HUES6 (cell line): ENCODE measurements at regions not wholly inside any gene's neighbourhood (a gene's known extent, or its start where the extent isn't known, plus 50 kb on each side); places are given as distances from the start of the nearest gene placed in this dataset.

Experiments
- H3K27ac ChIP-seq: 2 replicates; pipeline ENCODE4 v1.7.0; 2013; ENCODE audit warnings: low read depth, mild to moderate bottlenecking, low read length, inconsistent platforms
- H3K27me3 ChIP-seq: 2 replicates; pipeline ENCODE4 v1.6.1; 2013; ENCODE audit warnings: low read length; ENCODE audit not compliant: control insufficient read depth, insufficient read depth
- H3K36me3 ChIP-seq: 2 replicates; pipeline ENCODE4 v1.6.1; 2013; ENCODE audit warnings: low read length; ENCODE audit not compliant: control insufficient read depth, insufficient read depth
- H3K4me1 ChIP-seq: 2 replicates; pipeline ENCODE4 v1.6.1; 2013; ENCODE audit warnings: low read length; ENCODE audit not compliant: control insufficient read depth, insufficient read depth
- H3K4me3 ChIP-seq: 2 replicates; pipeline ENCODE4 v1.5.1; 2013; ENCODE audit warnings: low read depth, low read length
- H3K9ac ChIP-seq: one replicate; pipeline ENCODE4 v1.6.1; 2013; ENCODE audit warnings: mild to moderate bottlenecking, low read length
- H3K9me3 ChIP-seq: 2 replicates; pipeline ENCODE4 v1.6.1; 2013; ENCODE audit warnings: low read depth, low read length; ENCODE audit not compliant: control insufficient read depth, insufficient read depth

GRCh38 chr3:72174890-72175289, 389.9 kb upstream of the PROK2 start:
- no peak overlapping the region for H3K27ac ChIP-seq
- H3K36me3 ChIP-seq: no peaks in the 10 kb centered on the region
- H3K4me1 ChIP-seq: peaks cover 16% of the 10 kb centered on the region
- H3K4me3 ChIP-seq: no peak overlapping the region
- H3K27me3 ChIP-seq: no peaks in the 10 kb centered on the region
- no peaks in the 10 kb centered on the region for H3K9me3 ChIP-seq
- no peak overlapping the region for H3K9ac ChIP-seq

GRCh38 chr3:72174040-72174439, 389.1 kb upstream of the PROK2 start:
- Histone ChIP-seq H3K36me3 (no peaks in the 10 kb centered on the region), H3K27me3 (no peaks in the 10 kb centered on the region), H3K9me3 (no peaks in the 10 kb centered on the region), H3K27ac (no peak overlapping the region), H3K4me3 (no peak overlapping the region), H3K4me1 (peaks cover 16% of the 10 kb centered on the region), H3K9ac (no peak overlapping the region)

GRCh38 chr3:72171946-72172345, 387.0 kb upstream of the PROK2 start:
- H3K9me3 ChIP-seq: no peaks in the 10 kb centered on the region
- no peak overlapping the region for H3K9ac ChIP-seq
- H3K27me3 ChIP-seq: no peaks in the 10 kb centered on the region
- no peak overlapping the region for H3K4me3 ChIP-seq
- H3K27ac ChIP-seq: no peak overlapping the region
- peaks cover 6% of the 10 kb centered on the region; the same call in 1 of the 2 replicates for H3K4me1 ChIP-seq
- no peaks in the 10 kb centered on the region for H3K36me3 ChIP-seq

GRCh38 chr3:72171463-72171881, 386.5 kb upstream of the PROK2 start:
- Histone ChIP-seq H3K27me3 (no peaks in the 10 kb centered on the region), H3K9me3 (no peaks in the 10 kb centered on the region), H3K27ac (no peak overlapping the region), H3K9ac (no peak overlapping the region), H3K4me3 (no peak overlapping the region), H3K4me1 (peaks cover 1% of the 10 kb centered on the region; the same call in 1 of the 2 replicates), H3K36me3 (no peaks in the 10 kb centered on the region)

- Histone ChIP-seq H3K27ac (no peak overlapping the region), H3K36me3 (no peaks in the 10 kb centered on the region), H3K4me3 (no peak overlapping the region), H3K4me1 (no peaks in the 10 kb centered on the region), H3K9me3 (no peaks in the 10 kb centered on the region), H3K9ac (no peak overlapping the region), H3K27me3 (no peaks in the 10 kb centered on the region)
Observed at GRCh38 chr3:72169561-72170472, 384.9 kb upstream of the PROK2 start.

GRCh38 chr3:72169120-72169519, 384.2 kb upstream of the PROK2 start:
- H3K9me3 ChIP-seq: no peaks in the 10 kb centered on the region
- no peak overlapping the region for H3K4me3 ChIP-seq
- H3K4me1 ChIP-seq: no peaks in the 10 kb centered on the region
- no peak overlapping the region for H3K9ac ChIP-seq
- no peaks in the 10 kb centered on the region for H3K36me3 ChIP-seq
- H3K27ac ChIP-seq: no peak overlapping the region
- H3K27me3 ChIP-seq: no peaks in the 10 kb centered on the region

GRCh38 chr3:72165808-72166207, 380.9 kb upstream of the PROK2 start:
- Histone ChIP-seq H3K9me3 (no peaks in the 10 kb centered on the region), H3K4me1 (peaks cover 9% of the 10 kb centered on the region; the same call in 1 of the 2 replicates), H3K9ac (no peak overlapping the region), H3K27me3 (no peaks in the 10 kb centered on the region), H3K36me3 (no peaks in the 10 kb centered on the region), H3K27ac (no peak overlapping the region), H3K4me3 (no peak overlapping the region)

- Histone ChIP-seq H3K36me3 (no peaks in the 10 kb centered on the region), H3K9ac (no peak overlapping the region), H3K4me1 (peaks cover 9% of the 10 kb centered on the region; the same call in 1 of the 2 replicates), H3K9me3 (no peaks in the 10 kb centered on the region), H3K27ac (no peak overlapping the region), H3K4me3 (no peak overlapping the region), H3K27me3 (no peaks in the 10 kb centered on the region)
Observed at GRCh38 chr3:72165317-72165716, 380.4 kb upstream of the PROK2 start.

- Histone ChIP-seq H3K27ac (no peak overlapping the region), H3K4me1 (peaks cover 9% of the 10 kb centered on the region; the same call in 1 of the 2 replicates), H3K9me3 (no peaks in the 10 kb centered on the region), H3K9ac (no peak overlapping the region), H3K4me3 (no peak overlapping the region), H3K27me3 (no peaks in the 10 kb centered on the region), H3K36me3 (no peaks in the 10 kb centered on the region)
Observed at GRCh38 chr3:72164635-72164978, 379.7 kb upstream of the PROK2 start.

- no peak overlapping the region for H3K9ac ChIP-seq
- no peaks in the 10 kb centered on the region for H3K9me3 ChIP-seq
- no peaks in the 10 kb centered on the region for H3K36me3 ChIP-seq
- H3K27ac ChIP-seq: no peak overlapping the region
- H3K4me3 ChIP-seq: no peak overlapping the region
- no peaks in the 10 kb centered on the region for H3K27me3 ChIP-seq
- H3K4me1 ChIP-seq: peaks cover 9% of the 10 kb centered on the region; the same call in 1 of the 2 replicates
Observed at GRCh38 chr3:72163809-72164634, 379.1 kb upstream of the PROK2 start.

- no peak overlapping the region for H3K4me3 ChIP-seq
- H3K9ac ChIP-seq: no peak overlapping the region
- H3K27me3 ChIP-seq: no peaks in the 10 kb centered on the region
- no peaks in the 10 kb centered on the region for H3K36me3 ChIP-seq
- no peaks in the 10 kb centered on the region for H3K9me3 ChIP-seq
- no peak overlapping the region for H3K27ac ChIP-seq
- peaks cover 12% of the 10 kb centered on the region; the same call in 1 of the 2 replicates for H3K4me1 ChIP-seq
Observed at GRCh38 chr3:72162649-72163184, 377.8 kb upstream of the PROK2 start.
